Stimulated activated CD4-positive, alpha-beta T cell treated with anti-CD3 and anti-CD28 coated beads, Interleukin-1b, Interleukin-23, amount 100 ng/mL, for 4 hours (primary cell): ENCODE measurements at regions not wholly inside any gene's neighbourhood (a gene's known extent, or its start where the extent isn't known, plus 50 kb on each side); places are given as distances from the start of the nearest gene placed in this dataset.

Experiments
- DNase-seq, 2 donors: peaks; one replicate each; pipeline ENCODE4 v3.0.0-alpha.2; 2020; ENCODE audit warnings: low read depth in 2 of 2

- no peak for DNase-seq
Measured at GRCh38 chr20:50392138-50392866, 117.9 kb upstream of the PTPN1 start.

GRCh38 chr20:50393242-50393641, 116.9 kb upstream of the PTPN1 start:
- DNase-seq = no peak

DNA sequence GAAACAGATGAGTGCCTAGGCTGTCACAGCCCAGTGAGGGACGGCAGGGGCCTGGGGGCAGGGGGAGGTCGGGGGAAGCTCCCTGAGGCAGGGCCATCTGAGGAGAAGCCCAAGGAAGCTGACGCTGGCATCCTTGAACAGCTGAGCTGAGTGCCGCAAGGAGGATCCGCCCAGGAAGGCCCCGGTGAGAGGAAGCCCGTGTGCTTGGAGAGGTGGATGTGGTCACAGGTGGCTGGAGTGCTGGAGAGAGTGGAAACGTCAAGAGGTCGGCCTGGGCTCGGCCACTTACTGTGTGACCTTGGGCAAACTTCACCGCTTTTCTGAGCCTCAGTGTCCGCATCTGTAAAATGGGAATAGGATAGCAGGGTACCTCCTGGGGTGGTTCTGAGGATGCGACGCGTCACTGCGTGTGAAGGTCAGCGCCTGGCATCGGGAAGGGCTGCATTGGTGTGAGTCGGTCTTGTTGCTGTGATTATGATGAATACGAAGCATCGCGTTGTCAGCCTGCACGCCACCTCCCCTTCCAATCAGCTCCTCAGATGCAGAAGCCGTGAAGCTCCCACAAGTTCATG, 116.1 kb upstream of the PTPN1 start:
- no peak for DNase-seq

DNA sequence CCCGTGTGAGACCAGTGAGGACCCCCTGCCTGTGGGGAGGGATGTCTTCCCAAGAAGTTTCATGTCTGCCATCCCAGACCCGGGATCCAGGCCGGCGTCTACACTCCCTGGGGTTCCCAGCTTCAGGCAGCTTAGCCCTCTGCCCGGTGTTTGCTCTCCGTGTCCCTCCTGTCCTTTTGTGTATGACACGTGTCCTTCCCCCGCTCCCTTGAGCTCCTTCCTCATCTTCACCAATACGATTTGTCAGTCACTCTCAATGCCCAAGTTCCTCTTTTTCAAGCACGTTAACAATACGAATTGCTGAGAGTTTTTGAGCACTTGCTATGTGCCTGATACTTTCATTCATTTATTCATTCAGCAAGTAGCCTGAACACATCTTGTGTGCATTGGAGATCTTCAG, 115.6 kb upstream of the PTPN1 start:
- no peak for DNase-seq

DNA sequence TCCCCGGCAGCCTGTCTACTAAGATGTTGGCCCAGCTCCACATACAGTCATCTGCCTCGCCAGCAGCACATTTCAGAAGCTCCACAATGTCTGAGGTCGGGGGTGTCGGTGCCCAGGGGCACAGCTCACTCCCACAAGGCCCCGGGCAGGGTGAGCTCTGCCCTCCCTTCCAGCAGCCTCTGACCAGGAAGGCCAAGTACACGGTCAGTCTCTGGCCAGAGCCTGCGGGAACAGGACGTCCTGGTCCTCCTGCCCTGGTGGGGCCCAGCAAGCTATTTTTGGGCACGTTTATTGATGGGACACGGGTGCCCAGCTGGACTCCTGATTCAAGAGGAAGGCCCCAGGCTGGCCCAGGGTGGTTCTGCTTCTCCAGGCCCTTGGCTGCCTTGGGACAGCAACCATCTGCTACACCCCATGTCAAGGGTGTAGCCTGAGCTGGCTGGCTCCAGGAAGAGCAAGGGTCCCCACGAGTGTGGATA, 114.9 kb upstream of the PTPN1 start:
- no peak for DNase-seq

DNA sequence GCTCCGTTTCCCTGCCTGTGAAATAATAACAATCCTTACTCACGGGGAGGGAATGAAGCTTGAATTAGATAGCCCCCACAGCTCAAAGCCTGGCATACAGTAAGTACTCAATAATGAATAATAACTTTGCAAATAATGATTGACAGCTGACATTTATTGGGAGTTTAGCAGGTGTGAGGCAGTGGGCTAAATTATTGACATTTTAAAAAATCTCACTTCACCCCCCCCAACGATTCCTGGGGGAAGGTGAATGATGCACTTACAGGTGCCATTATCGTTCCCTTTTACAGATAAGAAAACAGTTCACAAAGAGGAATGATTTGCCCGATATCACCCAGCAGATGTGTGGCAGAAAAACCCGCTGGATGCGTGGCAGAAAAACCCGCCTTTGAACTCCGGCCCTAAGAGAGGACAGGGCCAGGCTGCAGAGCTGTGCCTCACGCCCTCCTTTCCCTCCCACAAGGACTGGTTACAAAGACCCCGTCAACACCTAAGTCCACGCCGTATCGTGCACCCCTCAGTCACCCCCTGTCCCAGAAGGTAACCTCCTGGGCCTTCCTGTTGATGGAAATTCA, 114.2 kb upstream of the PTPN1 start:
- DNase-seq = no peak

- no peak for DNase-seq
Measured at GRCh38 chr20:50396623-50397022, 113.6 kb upstream of the PTPN1 start.

DNA sequence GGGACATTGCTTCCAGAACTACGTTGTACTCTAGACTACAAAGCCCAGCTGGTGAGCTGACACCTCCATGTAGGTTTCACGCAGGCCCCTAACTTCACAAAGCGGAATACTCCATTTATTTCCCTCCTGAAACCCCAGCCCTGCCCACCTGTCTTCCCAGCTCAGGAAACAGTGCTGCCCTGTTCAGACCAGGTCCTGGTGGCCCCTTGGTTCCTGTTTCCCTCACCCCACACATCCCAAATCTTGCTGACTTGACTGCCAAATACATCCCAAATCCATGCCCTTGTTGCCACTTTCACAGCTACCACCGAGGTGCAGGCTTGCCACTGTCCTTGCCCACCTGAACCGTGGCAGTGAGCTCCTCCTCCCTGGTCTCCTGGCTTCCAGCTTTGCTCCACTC, 113.1 kb upstream of the PTPN1 start:
- DNase-seq = no peak

DNA sequence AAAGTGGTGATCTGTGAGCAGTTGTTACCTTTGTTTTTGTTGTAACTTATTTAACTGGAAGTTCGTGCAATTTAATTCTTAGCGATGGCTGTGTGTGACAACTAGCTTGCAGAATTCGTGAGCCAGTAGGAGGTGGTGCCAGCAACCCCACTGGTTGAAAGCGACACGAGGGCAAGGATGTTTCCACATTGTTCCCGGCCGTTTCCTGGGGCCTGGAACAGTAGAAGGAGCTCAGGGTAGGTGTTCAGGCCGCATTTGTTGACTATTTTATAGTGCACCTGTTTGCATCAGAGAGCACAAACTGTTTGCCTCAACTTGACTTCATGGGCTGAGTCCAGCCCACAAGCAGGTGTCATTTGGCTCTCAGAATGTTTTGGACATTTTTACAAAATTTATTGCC, 112.1 kb upstream of the PTPN1 start:
- DNase-seq = no peak

DNA sequence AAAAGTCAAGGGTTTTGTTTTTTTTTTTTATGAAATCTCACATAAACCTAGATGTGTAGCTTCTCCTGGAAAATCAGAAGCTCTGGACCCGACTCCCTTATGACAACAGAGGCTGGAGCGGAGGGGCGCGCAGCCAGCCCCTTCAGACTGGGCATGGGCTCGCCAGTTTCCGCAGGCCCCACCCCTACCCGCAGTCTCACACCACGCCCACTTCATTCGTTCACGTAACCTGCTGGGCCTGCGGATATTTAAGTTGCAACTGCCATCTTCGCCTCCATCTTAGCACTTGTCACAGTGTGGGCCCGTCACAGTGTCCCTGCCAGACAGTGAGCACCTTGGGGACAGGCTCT, 111.7 kb upstream of the PTPN1 start:
- DNase-seq = no peak

DNA sequence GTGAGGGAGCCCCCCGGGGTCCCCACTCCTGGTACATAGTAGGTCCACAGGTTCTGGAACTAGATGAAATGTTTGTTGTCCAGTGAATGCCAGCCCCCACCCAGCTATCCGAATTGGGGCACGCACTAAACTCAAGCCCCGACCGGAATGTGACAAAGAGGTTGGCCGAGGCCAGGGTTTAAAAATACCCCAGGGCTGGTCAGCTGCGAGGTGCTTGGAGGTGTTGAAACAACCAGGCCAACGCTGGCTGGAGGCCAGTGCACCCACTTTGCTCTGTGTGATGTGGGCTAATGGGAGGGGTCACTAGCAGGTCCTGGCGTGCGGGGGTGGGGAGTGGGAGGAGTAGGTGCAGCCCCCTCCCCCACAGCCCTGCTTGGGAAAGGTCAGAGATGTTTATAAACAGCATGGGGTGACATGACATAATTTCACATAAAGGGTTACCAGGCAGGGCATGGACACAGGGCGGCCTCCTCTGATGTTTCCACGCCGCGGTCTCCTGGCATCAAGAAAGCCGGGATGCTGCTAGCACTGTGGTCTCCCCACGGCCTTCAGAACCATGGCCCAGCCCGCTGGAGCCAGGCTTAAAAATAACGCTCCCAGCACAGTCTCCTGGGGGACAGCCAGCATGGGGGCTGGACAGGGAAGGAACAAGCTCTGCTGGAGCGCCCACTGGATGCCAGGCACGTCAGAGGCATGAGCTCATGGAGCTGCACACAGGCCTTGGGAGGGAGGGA, 111.2 kb upstream of the PTPN1 start:
- no peak for DNase-seq

- no peak for DNase-seq
Measured at GRCh38 chr20:50399555-50399916, 110.6 kb upstream of the PTPN1 start.

GRCh38 chr20:50399917-50400704, 110.1 kb upstream of the PTPN1 start:
- no peak for DNase-seq

- DNase-seq = no peak
Measured at GRCh38 chr20:50400705-50401586, 109.2 kb upstream of the PTPN1 start.

DNA sequence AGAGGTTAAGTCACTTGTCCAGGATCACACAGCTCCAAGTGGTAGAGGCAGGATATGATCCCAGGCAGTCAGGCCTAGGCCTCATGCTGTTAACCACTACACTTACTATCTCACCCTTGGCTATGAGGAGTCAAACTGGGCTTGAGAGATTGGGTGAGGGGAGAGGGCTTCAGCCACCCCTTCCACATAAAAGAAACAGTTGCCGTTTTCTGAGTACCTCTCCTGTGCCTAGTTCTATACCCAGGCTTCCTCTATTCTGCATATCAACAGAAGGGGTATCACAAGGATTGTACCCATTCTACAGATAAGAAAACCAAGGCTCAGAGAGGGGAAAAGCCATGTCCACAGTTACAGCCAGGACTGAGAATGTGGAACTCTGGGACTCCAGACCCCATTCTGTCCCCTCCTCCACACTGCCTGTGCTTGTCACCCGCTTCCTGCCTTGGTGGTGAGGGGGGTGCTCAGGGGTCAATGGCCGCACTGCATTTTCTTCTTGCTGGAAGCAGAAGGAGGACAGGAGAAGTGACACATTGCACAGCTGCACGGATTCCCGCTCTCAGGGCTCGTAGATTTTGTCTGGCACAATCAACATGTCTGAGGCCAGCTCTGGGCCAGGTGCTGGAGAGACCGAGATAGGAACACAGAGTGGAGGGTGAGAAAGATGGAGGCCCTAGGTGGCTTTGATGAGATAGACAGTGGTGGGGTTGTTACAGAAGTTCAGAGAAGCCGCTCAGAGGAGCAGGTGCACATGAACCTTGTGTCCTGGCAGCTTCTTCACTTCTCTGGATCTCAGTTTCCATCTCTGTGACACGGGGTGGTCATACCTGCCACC, 108.4 kb upstream of the PTPN1 start:
- no peak for DNase-seq

DNA sequence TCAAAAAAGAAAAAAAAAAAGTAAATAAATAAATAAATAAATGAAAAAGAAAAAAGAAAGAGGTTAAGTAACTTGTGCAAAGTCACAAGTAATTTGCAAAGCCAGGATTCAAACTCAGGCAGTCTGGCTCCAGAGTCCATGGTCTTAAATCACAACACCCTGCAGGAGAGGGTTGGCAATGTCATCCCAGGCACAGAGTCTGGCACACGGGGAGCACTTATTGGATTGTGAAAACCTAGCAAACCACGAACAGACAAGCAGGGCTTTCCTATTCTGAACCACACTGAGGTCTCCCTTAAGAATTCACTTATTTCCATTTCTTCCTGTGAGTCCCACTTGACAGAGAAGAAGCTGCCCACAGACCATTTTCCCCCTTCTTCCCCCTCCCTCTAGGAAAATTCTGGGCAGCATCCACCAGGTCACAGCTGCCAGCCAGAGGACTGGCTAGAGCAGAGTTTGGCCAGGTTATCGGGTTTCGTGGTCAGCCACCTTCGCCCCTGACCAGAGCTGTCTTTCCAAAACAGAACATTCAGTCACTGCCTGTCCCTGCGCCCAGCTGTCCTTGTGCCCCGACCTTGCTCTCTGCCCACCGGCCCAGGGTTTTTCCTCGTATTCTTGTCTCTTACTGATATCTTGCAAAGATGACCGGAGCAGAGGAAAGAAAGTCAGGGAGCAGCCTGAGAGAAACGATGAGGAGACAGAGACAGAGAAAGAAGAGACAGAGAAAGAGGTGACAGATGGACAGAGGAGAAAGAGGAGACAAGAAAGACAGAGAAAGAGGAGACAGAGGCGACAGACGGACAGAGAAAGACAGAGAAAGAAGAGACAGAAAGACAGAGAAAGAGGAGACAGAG, 106.4 kb upstream of the PTPN1 start:
- DNase-seq = no peak

DNA sequence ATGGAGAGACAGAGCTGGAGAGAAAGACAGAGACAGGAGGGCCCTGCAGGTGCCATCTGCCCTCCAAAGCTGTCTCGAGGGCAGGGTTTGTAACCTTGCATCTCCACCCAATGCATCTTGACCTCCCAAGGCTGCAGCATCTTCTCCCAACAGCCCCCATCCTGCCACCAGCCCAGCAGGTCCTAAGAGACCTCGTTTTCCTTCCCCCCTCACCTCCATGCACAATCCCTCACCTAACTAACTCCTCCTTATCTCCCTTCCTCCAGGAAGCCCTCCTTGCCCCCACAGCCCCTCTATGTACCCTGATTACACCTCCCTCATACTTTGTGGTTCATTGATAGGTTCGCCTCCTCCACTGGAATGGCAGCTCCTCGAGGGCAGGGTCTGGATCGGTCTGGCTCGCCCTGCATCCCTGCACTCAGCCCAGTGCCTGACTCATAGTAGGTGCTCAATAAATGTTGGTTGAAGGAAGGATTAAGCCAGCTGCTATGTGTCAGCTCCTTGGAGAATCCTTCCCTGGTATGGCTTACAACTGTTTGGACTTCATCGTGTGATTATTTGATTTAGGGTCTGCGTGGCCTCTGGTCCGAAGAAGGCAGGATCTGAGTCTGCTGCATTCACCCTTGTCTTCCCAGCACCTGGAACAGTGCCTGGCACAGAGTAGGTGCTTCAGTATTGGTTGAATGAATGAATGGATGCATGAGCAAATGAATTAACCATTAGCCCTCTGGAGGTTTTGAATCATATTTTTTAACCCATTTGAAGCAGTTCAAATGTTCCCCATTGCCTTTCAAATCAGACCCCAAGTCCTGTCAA, 105.6 kb upstream of the PTPN1 start:
- no peak for DNase-seq

DNA sequence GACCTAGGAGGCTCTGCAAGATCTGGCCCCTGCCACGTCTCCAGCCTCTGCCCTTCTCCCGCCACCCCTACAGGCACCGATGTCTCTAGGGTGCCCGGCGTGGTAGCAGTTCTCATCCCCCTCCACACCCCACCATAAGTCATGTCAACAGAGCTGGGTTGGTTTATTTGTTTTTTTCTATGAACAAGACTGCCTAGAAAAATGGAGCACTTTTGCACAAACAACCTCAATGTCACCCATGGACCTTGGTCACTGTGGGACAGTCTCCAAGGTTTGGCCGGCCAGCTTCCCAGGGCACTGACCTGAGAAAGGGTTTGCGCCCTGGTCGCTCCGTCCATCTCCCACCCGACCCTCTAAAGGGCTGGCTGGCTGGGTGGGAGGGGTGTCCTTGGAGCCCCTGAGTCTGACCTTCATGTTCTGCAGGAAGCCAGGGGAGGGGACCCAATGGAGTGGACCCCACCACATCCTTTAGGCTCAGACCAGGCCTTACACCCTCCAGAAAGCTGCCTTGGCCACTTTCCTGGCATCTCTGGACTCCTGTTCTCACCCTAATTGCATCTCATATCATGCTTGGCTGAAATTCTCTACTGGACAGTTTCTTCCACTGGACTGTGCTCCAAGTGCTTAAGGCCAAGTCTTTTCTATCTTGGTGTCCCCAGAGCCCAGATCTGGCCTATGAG, 104.8 kb upstream of the PTPN1 start:
- DNase-seq = no peak
